ENCODE measurements at regions not wholly inside any gene's neighbourhood (a gene's known extent, or its start where the extent isn't known, plus 50 kb on each side); places are given as distances from the start of the nearest gene placed in this dataset.

GRCh38 chr11:81005595-81005994, 1564.8 kb upstream of the TENM4 start:
- ChIA-PET CTCF (no interaction called here), POLR2A (no interaction called here)
- TF ChIP-seq CTCF (IDR thresholded peaks at IDR 0.05) (no peak), SIN3A (IDR thresholded peaks at IDR 0.05; ENCODE audit: borderline replicate concordance, insufficient read depth, low read depth, low read length) (no peak), TCF7L2 (IDR thresholded peaks at IDR 0.05; ENCODE audit: low read depth, low read length) (no peak), REST (IDR thresholded peaks at IDR 0.05; ENCODE audit: insufficient read depth in 1 of 2, low read depth in 2 of 2, low read length in 1 of 2) (no peak), POLR2AphosphoS5 (IDR thresholded peaks at IDR 0.05; ENCODE audit: low read depth, low read length) (no peak)
- no peaks in the 10 kb centered on the region for H3K36me3 ChIP-seq (ENCODE audit: control insufficient read depth, insufficient read depth, low read length)
- H3K27me3 ChIP-seq (ENCODE audit: control insufficient read depth, insufficient read depth, low read length) = no peaks in the 10 kb centered on the region
- H3K4me3 ChIP-seq (ENCODE audit: low read depth in 2 of 2, low read length in 2 of 2) = no peak overlapping the region
- intact Hi-C loops (cut with micrococcal nuclease; ENCODE audit: unreplicated experiment) = loop anchor here (10.0 kb wide), 1 partner anchor 1301 kb away; no protein-coding TSS in a partner anchor
- no peaks in the 10 kb centered on the region for H3K9me3 ChIP-seq (ENCODE audit: control insufficient read depth, insufficient read depth, low read depth, low read length)
- BruUV-seq (replicated peaks) = no TSS peak
- DNase-seq (ENCODE audit: low read depth, low spot score) = peak; percentile 35
- in situ Hi-C loops (cut with HindIII; ENCODE audit: low pct_unique_long_range_greater_than_20kb, low sequenced_read_pairs) = no loop called here
- peaks cover 7% of the 10 kb centered on the region; the same call in 1 of the 2 replicates for H3K4me1 ChIP-seq (ENCODE audit: control insufficient read depth, insufficient read depth, low read length)
- ATAC-seq = peak; percentile 68; the same call in 1 of the 2 replicates
- H3K27ac ChIP-seq (ENCODE audit: low read length) = no peak overlapping the region; the same call in 1 of the 2 replicates

- ATAC-seq (no peak), DNase-seq (ENCODE audit: low read depth, low spot score) (no peak)
- H3K27ac ChIP-seq (ENCODE audit: low read length) = peak overlapping the region; percentile 62; the same call in 1 of the 2 replicates
- no peaks in the 10 kb centered on the region for H3K9me3 ChIP-seq (ENCODE audit: control insufficient read depth, insufficient read depth, low read depth, low read length)
- H3K36me3 ChIP-seq (ENCODE audit: control insufficient read depth, insufficient read depth, low read length) = no peaks in the 10 kb centered on the region
- ChIA-PET POLR2A (no interaction called here), CTCF (no interaction called here)
- peaks cover 7% of the 10 kb centered on the region; the same call in 1 of the 2 replicates for H3K4me1 ChIP-seq (ENCODE audit: control insufficient read depth, insufficient read depth, low read length)
- intact Hi-C loops (cut with micrococcal nuclease; ENCODE audit: unreplicated experiment) = loop anchor here (10.0 kb wide), 1 partner anchor 1300 kb away; no protein-coding TSS in a partner anchor
- in situ Hi-C loops (cut with HindIII; ENCODE audit: low pct_unique_long_range_greater_than_20kb, low sequenced_read_pairs) = no loop called here
- TF ChIP-seq REST (IDR thresholded peaks at IDR 0.05; ENCODE audit: insufficient read depth in 1 of 2, low read depth in 2 of 2, low read length in 1 of 2) = no peak
- TF ChIP-seq POLR2AphosphoS5 (IDR thresholded peaks at IDR 0.05; ENCODE audit: low read depth, low read length) = no peak
- TF ChIP-seq CTCF (IDR thresholded peaks at IDR 0.05) = no peak
- TF ChIP-seq SIN3A (IDR thresholded peaks at IDR 0.05; ENCODE audit: borderline replicate concordance, insufficient read depth, low read depth, low read length) = no peak
- TF ChIP-seq TCF7L2 (IDR thresholded peaks at IDR 0.05; ENCODE audit: low read depth, low read length) = no peak
- no TSS peak for BruUV-seq (replicated peaks)
- no peaks in the 10 kb centered on the region for H3K27me3 ChIP-seq (ENCODE audit: control insufficient read depth, insufficient read depth, low read length)
- no peak overlapping the region for H3K4me3 ChIP-seq (ENCODE audit: low read depth in 2 of 2, low read length in 2 of 2)
Measured at GRCh38 chr11:81004576-81004975, 1563.7 kb upstream of the TENM4 start.

All from Panc1 (cell line).